ENCODE measurements at regions not wholly inside any gene's neighbourhood (a gene's known extent, or its start where the extent isn't known, plus 50 kb on each side); places are given as distances from the start of the nearest gene placed in this dataset.

GRCh38 chr13:89903115-89903514 lies 1444.4 kb upstream of the MIR17HG start:
- no peak for DNase-seq
- in situ Hi-C loops (cut with HindIII; ENCODE audit: low pct_ligation_motif_present, low pct_unique_long_range_greater_than_20kb, low sequenced_read_pairs): no loop called here

GRCh38 chr13:89910166-89910565 lies 1437.3 kb upstream of the MIR17HG start:
- in situ Hi-C loops (cut with HindIII; ENCODE audit: low pct_ligation_motif_present, low pct_unique_long_range_greater_than_20kb, low sequenced_read_pairs): no loop called here
- DNase-seq: no peak

DNA sequence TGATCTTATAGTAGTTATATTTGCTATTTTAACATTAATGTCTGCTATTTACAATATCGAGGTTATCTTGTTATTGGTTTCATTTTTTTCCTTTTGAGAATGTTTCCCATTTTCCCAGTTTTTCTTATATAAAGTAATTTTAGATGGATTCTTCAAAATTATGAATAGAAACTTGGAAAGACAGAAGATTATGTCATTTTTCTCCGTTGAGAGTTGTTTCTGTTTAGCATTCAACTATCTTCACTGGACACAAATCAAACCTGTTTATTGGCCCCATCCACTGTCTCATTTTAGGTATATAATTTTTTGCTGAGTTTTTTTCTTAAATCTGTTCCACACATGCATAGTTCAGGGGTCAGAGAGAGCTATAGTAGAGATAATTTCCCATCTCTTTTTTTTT lies 1430.9 kb upstream of the MIR17HG start:
- in situ Hi-C loops (cut with HindIII; ENCODE audit: low pct_ligation_motif_present, low pct_unique_long_range_greater_than_20kb, low sequenced_read_pairs): no loop called here
- DNase-seq: no peak

DNA sequence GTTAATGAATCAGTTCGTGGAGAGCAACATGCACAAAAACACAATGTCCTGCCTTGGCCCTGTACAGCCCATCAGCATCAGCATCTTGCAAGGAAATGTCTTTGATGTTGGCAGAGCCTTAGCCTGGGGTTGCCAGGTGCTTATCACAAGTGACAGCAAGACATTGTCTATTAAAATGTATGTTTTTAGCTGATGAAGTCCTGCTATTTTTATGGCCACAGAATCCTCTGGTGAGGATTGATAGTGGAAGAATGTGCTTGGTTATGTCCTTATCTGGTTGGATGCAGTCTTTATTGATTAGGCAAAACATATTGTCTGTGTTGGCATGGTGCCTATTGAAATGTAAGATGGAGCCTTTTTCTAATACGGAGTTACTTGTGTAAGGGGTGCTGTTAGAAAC lies 1427.0 kb upstream of the MIR17HG start:
- DNase-seq: no peak
- in situ Hi-C loops (cut with HindIII; ENCODE audit: low pct_ligation_motif_present, low pct_unique_long_range_greater_than_20kb, low sequenced_read_pairs): no loop called here

DNA sequence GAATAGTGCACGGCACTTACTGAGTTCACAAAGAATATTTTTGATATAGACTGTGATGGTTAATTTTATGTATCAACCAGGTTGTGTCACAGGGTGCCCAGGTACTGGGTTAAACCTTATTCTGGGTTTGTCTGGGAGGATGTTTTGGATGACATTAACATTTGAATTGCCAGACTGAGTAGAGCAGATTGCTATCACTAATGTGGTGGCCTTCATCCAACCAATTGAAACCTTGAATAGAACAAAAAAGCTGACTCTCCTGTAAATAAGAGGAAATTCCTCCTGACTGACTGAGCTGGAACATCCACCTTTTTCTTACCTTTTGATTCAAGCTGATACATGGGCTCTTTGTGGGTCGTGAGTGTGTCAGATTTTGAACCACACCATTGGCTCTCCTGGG lies 1424.4 kb upstream of the MIR17HG start:
- DNase-seq: no peak
- in situ Hi-C loops (cut with HindIII; ENCODE audit: low pct_ligation_motif_present, low pct_unique_long_range_greater_than_20kb, low sequenced_read_pairs): no loop called here

GRCh38 chr13:89923736-89924135 lies 1423.8 kb upstream of the MIR17HG start:
- in situ Hi-C loops (cut with HindIII; ENCODE audit: low pct_ligation_motif_present, low pct_unique_long_range_greater_than_20kb, low sequenced_read_pairs): no loop called here

DNA sequence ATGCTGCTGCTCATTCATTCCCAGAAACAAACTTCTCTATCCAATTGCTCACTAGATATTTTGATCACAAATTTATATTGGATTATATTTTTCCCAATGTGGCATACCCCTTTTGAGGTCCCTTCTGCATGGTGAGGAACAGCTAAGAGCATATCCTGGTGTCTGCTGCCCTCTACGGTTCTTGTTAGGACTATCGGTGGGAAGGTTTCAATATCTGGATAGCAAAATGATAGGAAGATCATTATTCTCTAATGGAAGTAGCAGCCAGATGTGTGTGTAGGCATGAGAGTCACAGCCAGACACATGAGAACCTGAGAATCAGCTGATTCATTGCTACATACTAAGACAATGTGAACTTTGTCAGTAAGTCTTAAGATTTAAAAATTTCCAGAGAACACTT lies 1422.4 kb upstream of the MIR17HG start:
- peak; percentile 49 for DNase-seq
- in situ Hi-C loops (cut with HindIII; ENCODE audit: low pct_ligation_motif_present, low pct_unique_long_range_greater_than_20kb, low sequenced_read_pairs): no loop called here

More at GRCh38 chr13:89923736-89924135, 1423.8 kb upstream of the MIR17HG start:
- no peak for DNase-seq

GRCh38 chr13:89930861-89931260 lies 1416.6 kb upstream of the MIR17HG start:
- in situ Hi-C loops (cut with HindIII; ENCODE audit: low pct_ligation_motif_present, low pct_unique_long_range_greater_than_20kb, low sequenced_read_pairs): no loop called here
- no peak for DNase-seq

DNA sequence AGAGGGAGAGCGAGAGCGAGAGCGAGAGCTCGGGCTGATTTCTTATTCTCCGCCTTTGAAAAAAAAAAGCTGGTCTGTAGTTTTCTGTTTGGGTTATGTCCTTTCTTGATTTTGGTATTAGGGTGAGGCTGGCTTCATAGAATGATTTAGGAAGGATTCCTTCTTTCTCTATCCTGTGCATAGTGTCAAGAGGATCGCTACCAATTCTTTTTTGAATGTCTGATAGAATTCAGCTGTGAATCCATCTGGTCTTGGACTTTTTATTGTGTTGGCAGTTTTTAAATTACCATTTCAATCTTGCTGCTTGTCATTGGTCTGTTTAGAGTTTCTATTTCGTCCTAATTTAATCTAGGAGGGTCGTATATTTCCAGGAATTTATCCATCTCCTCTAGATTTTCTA lies 1414.6 kb upstream of the MIR17HG start:
- no peak for DNase-seq
- in situ Hi-C loops (cut with HindIII; ENCODE audit: low pct_ligation_motif_present, low pct_unique_long_range_greater_than_20kb, low sequenced_read_pairs): no loop called here

DNA sequence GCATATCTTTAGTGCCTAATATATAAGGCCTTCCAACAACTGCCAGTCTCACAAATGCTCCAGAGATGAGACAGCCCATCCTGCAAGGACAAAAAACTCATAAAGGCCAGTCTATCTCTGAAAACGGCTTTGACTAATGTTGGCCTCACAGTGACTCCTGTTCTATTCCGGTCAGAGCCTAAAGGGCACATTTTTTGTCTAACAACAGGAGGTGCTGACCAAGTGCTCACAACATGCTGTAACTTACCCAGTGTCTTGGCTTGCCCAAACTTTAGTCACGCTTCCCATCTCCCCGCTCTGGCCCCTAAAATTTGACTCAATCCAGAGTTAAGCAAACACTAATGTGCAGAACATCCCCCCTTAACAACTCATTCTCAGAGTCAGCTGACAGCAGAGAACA lies 1411.2 kb upstream of the MIR17HG start:
- no peak for DNase-seq
- in situ Hi-C loops (cut with HindIII; ENCODE audit: low pct_ligation_motif_present, low pct_unique_long_range_greater_than_20kb, low sequenced_read_pairs): no loop called here

- in situ Hi-C loops (cut with HindIII; ENCODE audit: low pct_ligation_motif_present, low pct_unique_long_range_greater_than_20kb, low sequenced_read_pairs): no loop called here
- no peak for DNase-seq
Measured at GRCh38 chr13:89937420-89937819, 1410.1 kb upstream of the MIR17HG start.

GRCh38 chr13:89940383-89940782 lies 1407.1 kb upstream of the MIR17HG start:
- in situ Hi-C loops (cut with HindIII; ENCODE audit: low pct_ligation_motif_present, low pct_unique_long_range_greater_than_20kb, low sequenced_read_pairs): no loop called here
- DNase-seq: no peak

- in situ Hi-C loops (cut with HindIII; ENCODE audit: low pct_ligation_motif_present, low pct_unique_long_range_greater_than_20kb, low sequenced_read_pairs): no loop called here
- no peak for DNase-seq
Measured at GRCh38 chr13:89943139-89943538, 1404.3 kb upstream of the MIR17HG start.

- DNase-seq: no peak
- in situ Hi-C loops (cut with HindIII; ENCODE audit: low pct_ligation_motif_present, low pct_unique_long_range_greater_than_20kb, low sequenced_read_pairs): no loop called here
Measured at GRCh38 chr13:89950225-89950624, 1397.3 kb upstream of the MIR17HG start.

DNA sequence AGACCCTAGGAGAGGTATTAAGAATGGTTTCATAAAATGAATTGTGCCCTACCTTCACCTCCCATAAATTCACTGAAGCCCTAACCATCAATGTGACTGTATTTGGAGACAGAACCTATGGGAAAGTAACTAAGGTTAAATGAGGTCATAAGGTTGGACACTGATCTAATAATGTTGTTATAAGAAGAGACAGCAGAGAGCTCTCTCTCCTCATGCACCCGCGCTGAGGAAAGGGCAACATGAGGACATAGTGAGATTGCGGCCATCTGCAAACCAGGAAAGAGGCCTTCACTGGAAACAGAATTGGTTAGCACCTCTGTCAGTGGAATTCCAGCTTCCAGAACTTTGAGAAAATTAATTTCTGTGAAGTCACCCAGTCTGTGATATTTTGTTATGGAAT lies 1396.1 kb upstream of the MIR17HG start:
- DNase-seq: no peak
- in situ Hi-C loops (cut with HindIII; ENCODE audit: low pct_ligation_motif_present, low pct_unique_long_range_greater_than_20kb, low sequenced_read_pairs): no loop called here

GRCh38 chr13:89953581-89953980 lies 1393.9 kb upstream of the MIR17HG start:
- in situ Hi-C loops (cut with HindIII; ENCODE audit: low pct_ligation_motif_present, low pct_unique_long_range_greater_than_20kb, low sequenced_read_pairs): no loop called here
- no peak for DNase-seq

DNA sequence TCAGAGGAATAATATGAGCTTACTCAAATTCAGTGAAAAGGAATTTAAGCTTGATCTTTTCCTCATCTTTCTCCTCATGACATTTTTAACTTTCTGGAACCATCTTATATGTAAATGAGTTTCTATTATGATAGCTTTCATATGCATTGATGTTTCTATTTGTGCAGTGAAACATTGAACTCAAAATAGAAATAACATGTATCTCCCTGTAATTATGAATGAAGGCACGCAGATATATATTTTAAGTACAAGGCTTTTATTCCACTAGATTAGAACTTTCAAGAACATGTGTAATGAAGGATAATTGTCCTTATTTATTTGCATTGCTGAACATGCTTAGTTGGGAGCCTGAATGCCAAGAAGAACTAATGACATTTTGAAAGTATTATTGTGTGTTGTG lies 1391.7 kb upstream of the MIR17HG start:
- DNase-seq: no peak
- in situ Hi-C loops (cut with HindIII; ENCODE audit: low pct_ligation_motif_present, low pct_unique_long_range_greater_than_20kb, low sequenced_read_pairs): no loop called here

DNA sequence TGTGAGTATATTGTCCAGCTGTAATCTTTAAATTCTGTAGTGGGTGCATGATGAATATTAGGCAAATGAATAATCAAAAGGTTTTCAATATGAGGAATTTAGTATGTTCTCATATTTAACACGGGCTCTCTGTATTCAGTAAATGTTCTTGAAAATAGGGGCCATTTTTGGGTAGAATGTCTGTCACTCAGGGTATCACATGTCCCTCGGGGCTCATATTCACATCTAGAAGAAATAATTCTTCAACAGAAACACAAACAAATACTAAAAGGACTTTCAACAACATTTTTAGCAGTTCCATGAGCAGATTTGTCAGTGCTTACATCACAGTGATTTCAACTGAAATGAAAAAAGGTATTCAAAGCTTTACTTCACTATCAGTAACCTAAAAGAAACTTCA lies 1388.4 kb upstream of the MIR17HG start:
- DNase-seq: no peak
- in situ Hi-C loops (cut with HindIII; ENCODE audit: low pct_ligation_motif_present, low pct_unique_long_range_greater_than_20kb, low sequenced_read_pairs): no loop called here

- DNase-seq: no peak
- in situ Hi-C loops (cut with HindIII; ENCODE audit: low pct_ligation_motif_present, low pct_unique_long_range_greater_than_20kb, low sequenced_read_pairs): no loop called here
Measured at GRCh38 chr13:89965252-89965651, 1382.2 kb upstream of the MIR17HG start.

- DNase-seq: no peak
- in situ Hi-C loops (cut with HindIII; ENCODE audit: low pct_ligation_motif_present, low pct_unique_long_range_greater_than_20kb, low sequenced_read_pairs): no loop called here
Measured at GRCh38 chr13:89966524-89966923, 1381.0 kb upstream of the MIR17HG start.

GRCh38 chr13:89967701-89968100 lies 1379.8 kb upstream of the MIR17HG start:
- DNase-seq: no peak
- in situ Hi-C loops (cut with HindIII; ENCODE audit: low pct_ligation_motif_present, low pct_unique_long_range_greater_than_20kb, low sequenced_read_pairs): no loop called here
